ENCODE measurements at regions not wholly inside any gene's neighbourhood (a gene's known extent, or its start where the extent isn't known, plus 50 kb on each side); places are given as distances from the start of the nearest gene placed in this dataset.

GRCh38 chr13:40084934-40085333, 429.5 kb downstream of the COG6 start (continued):
- no peak for TF ChIP-seq USF2 (IDR thresholded peaks at IDR 0.05; ENCODE audit: borderline replicate concordance, low read depth, low read length)
- TF ChIP-seq, protein P1, sequence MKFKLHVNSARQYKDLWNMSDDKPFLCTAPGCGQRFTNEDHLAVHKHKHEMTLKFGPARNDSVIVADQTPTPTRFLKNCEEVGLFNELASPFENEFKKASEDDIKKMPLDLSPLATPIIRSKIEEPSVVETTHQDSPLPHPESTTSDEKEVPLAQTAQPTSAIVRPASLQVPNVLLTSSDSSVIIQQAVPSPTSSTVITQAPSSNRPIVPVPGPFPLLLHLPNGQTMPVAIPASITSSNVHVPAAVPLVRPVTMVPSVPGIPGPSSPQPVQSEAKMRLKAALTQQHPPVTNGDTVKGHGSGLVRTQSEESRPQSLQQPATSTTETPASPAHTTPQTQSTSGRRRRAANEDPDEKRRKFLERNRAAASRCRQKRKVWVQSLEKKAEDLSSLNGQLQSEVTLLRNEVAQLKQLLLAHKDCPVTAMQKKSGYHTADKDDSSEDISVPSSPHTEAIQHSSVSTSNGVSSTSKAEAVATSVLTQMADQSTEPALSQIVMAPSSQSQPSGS (IDR thresholded peaks at IDR 0.05; ENCODE audit: low read length), result no peak

- DNase-seq (ENCODE audit: low read depth, low spot score), result no peak
- ATAC-seq, result no peak
- Histone ChIP-seq H3K79me2 (ENCODE audit: control insufficient read depth, insufficient read depth, low read length) (no peaks in the 10 kb centered on the region), H3K27ac (ENCODE audit: control insufficient read depth, insufficient read depth) (no peak overlapping the region), H2AFZ (ENCODE audit: control insufficient read depth, low read depth, low read length) (no peak overlapping the region), H3K36me3 (ENCODE audit: control insufficient read depth in 2 of 2, insufficient read depth in 2 of 2, low read length in 1 of 2) (no peaks in the 10 kb centered on the region), H3K4me3 (no peak overlapping the region), H4K20me1 (ENCODE audit: control insufficient read depth, insufficient read depth) (no peaks in the 10 kb centered on the region), H3K9ac (ENCODE audit: control insufficient read depth, insufficient read depth, low read length) (no peak overlapping the region), H3K4me1 (ENCODE audit: control insufficient read depth, insufficient read depth, low read length) (no peaks in the 10 kb centered on the region), H3K9me3 (replicated peaks; ENCODE audit: control insufficient read depth, insufficient read depth, low read length) (no peaks in the 10 kb centered on the region), H3K27me3 (replicated peaks in 1 of 2; ENCODE audit: control insufficient read depth in 2 of 2, insufficient read depth in 2 of 2, low read length in 1 of 2) (peaks cover 0 to 2% of the 10 kb centered on the region in 2 experiments; a peak in 3 of 4 replicates), H3K4me2 (ENCODE audit: control insufficient read depth, insufficient read depth) (no peak overlapping the region)
- intact Hi-C loops (cut with micrococcal nuclease; ENCODE audit: unreplicated experiment) (no loop called here), in situ Hi-C loops (cut with MboI) (no loop called here)
- no TSS peak for BruUV-seq (replicated peaks)
- POLR2A ChIA-PET, result no interaction called here
- SMC1A ChIA-PET (ENCODE audit: uncharacterized antibody, unreplicated experiment), result interaction anchor here (0.6 to 1.6 kb wide), 2 partner anchors 62 to 113 kb away, joined by 3 read pairs; no protein-coding TSS in a partner anchor
- CTCF ChIA-PET, result interaction anchor here (1.1 to 1.5 kb wide), 2 partner anchors 18 to 591 kb away, joined by 3 read pairs; no protein-coding TSS in a partner anchor
- WGBS (ENCODE audit: insufficient coverage, insufficient replicate concordance, low lambda C conversion rate, missing lambda C conversion rate), result 50% methylated on average over 15 of the region's 15 CpGs
- FAIRE-seq, result no peak
- RAD21 ChIA-PET (ENCODE audit: unreplicated experiment), result no interaction called here
- no peak for TF ChIP-seq SMARCA5 (IDR thresholded peaks at IDR 0.05)
- TF ChIP-seq ZNF24 (IDR thresholded peaks at IDR 0.05), result no peak
- no peak for TF ChIP-seq BACH1 (IDR thresholded peaks at IDR 0.05; ENCODE audit: borderline replicate concordance)
- no peak for TF ChIP-seq YBX1 (IDR thresholded peaks at IDR 0.05)
- TF ChIP-seq RAD51 (IDR thresholded peaks at IDR 0.05), result no peak
- no peak for TF ChIP-seq EZH2 (IDR thresholded peaks at IDR 0.05; ENCODE audit: borderline replicate concordance, control insufficient read depth, low read depth, low read length)
- TF ChIP-seq ZNF274 (IDR thresholded peaks at IDR 0.05; ENCODE audit: insufficient read depth, insufficient read length), result no peak
- no peak for TF ChIP-seq IKZF1 (conservative IDR thresholded peaks at IDR 0.05)
- TF ChIP-seq MXI1 (IDR thresholded peaks at IDR 0.05; ENCODE audit: low read depth, low read length), result no peak
- no peak for TF ChIP-seq MYB (IDR thresholded peaks at IDR 0.05; ENCODE audit: borderline replicate concordance, low read depth, low read length)
- TF ChIP-seq JUNB (IDR thresholded peaks at IDR 0.05), result no peak
- no peak for TF ChIP-seq ZBED1 (IDR thresholded peaks at IDR 0.05; ENCODE audit: borderline replicate concordance)
- TF ChIP-seq TAF1 (IDR thresholded peaks at IDR 0.05; ENCODE audit: borderline replicate concordance, low read depth, low read length), result no peak
- no peak for TF ChIP-seq NFXL1 (IDR thresholded peaks at IDR 0.05; ENCODE audit: borderline replicate concordance)
- TF ChIP-seq RFX5 (IDR thresholded peaks at IDR 0.05; ENCODE audit: low read depth, low read length), result no peak
- TF ChIP-seq ZNF384 (IDR thresholded peaks at IDR 0.05; ENCODE audit: borderline replicate concordance, low read depth, low read length), result no peak
- TF ChIP-seq, protein P2, sequence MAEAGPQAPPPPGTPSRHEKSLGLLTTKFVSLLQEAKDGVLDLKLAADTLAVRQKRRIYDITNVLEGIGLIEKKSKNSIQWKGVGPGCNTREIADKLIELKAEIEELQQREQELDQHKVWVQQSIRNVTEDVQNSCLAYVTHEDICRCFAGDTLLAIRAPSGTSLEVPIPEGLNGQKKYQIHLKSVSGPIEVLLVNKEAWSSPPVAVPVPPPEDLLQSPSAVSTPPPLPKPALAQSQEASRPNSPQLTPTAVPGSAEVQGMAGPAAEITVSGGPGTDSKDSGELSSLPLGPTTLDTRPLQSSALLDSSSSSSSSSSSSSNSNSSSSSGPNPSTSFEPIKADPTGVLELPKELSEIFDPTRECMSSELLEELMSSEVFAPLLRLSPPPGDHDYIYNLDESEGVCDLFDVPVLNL (IDR thresholded peaks at IDR 0.05; ENCODE audit: low read depth, low read length), result no peak
These were observed 431.9 kb downstream of the COG6 start for GRCh38 chr13:40087091-40088002.
